GM21381 (cell line): ENCODE measurements at regions not wholly inside any gene's neighbourhood (a gene's known extent, or its start where the extent isn't known, plus 50 kb on each side); places are given as distances from the start of the nearest gene placed in this dataset.
"Not testable (repeated sequence)": the region's sequence is repeated elsewhere in the genome, so short reads cannot be mapped to it uniquely, and the experiment has no call there.

Experiments used
- ATAC-seq: cut with Tn5 transposase; IDR thresholded peaks from one replicate; pipeline ENCODE4 v1.9.1; 2021; ENCODE audit warnings: mild to moderate bottlenecking, moderate library complexity; ENCODE audit not compliant: unreplicated experiment

DNA sequence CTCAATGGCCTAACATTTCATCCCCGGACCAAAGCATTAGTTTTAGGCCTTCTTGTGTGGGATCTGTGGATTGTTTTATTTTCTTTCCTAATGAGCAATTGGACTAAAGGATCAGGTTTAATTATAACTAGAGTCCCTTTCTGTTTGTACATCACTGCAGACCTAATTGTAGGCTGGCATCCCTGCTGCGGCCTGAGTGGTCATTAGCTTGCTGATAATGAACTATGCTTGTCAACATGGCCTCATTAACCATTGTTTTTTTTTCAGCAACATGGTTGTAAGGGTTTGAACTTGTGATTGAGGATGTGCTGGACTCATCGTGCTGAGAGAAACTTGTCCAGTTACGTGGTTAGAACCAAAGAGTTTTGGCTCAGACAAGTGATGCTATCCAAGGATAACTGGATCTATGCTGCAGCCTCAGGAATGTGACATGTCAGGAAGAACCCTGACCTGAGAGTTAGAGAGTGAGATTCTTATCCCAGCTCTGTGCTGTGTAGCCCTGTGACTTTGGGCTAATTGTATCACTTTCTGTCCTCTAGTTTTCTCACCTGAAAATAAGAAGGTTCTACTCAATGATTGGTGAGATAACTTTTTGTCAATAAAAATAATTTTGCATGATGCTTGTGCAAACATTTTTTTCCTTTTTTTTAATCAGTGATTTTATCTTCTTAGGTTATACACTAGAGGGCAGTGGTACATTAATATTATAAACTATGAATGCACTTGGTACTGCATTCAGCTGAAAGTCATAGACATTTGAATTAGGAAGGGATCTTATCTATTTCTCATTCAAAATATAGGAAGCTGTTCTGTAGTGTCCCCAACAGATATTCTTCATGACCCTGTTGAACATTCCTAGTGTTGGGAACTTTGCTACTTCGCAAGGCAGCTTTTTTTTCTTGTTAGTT, 140.9 kb downstream of the RNF144B start:
- no peak for ATAC-seq

DNA sequence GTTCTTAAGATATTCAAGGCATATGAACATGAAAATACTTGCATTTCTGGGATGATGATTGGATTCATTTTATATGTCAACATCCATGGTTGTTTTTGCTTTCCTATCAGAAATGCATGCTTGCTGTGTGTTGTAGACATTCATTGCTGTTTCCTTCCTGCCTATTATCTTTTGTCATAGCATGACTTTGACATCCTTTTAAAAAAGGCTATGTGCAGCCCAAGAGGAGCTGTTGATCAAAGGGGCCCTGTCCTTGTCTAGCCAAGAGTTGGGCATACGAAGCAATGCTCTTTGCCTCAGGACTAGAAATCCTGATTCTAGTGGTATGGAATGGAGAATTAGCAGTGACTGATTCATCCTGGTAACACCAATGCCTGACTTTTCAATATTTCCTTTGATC, 143.1 kb downstream of the RNF144B start:
- no peak for ATAC-seq

DNA sequence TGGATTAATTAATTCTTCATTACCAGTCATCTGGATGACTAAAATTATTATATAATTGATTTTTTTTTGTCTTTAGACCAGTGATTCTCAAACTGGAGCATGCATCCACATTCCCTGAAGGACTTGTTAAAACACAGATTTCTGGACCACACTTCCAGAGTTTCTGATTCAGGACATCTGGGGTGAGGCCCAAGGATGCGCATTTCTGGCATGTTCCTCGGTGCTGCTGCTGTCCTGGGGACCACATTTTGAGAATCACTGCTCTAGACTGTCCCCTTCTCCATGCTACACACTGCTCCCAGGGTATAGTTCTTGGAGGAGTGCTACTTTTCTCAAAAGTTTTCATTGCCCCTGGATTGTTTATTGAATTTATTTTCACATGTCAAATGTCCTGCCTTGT, 145.0 kb downstream of the RNF144B start:
- ATAC-seq = no peak

DNA sequence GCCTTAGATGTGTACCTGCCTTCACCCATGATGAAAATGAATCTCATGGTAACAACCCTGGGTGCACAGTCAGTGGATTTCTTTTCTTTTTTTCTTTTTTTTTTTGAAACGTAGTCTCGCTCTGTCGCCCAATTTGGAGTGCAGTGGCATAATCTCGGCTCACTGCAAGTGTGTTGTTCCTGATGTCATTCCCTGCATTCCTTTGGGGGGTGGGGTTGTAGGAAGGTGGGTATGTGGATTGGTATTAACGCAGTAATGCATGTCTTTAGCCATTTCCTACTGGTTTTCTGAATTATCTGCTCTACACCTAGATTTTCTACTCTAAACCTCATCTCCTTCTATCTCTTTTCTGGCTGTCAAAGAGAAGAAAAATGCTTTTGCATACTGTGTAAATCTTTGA, 146.6 kb downstream of the RNF144B start:
- ATAC-seq = no peak

DNA sequence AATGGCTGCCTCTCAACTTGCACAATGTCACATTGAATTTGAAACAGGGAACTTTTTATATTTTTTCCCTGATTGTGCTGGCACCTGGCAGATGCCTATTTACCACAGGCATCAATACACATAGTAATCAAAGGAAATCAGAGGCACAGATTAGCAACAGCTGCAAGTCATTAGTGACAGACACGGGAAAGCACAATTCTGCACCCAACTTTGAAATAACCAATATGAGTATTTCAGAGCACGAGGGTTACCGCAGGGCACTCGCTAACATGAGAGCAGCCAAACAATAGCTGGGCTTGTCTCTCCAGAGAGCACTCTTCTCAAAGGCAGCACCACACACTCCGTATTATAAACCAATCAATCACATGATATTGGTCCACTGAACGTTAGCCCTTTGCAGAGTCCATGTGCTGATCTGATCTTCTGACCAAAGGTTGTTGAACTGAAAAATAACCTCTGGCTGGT, 149.5 kb downstream of the RNF144B start:
- ATAC-seq = no peak

DNA sequence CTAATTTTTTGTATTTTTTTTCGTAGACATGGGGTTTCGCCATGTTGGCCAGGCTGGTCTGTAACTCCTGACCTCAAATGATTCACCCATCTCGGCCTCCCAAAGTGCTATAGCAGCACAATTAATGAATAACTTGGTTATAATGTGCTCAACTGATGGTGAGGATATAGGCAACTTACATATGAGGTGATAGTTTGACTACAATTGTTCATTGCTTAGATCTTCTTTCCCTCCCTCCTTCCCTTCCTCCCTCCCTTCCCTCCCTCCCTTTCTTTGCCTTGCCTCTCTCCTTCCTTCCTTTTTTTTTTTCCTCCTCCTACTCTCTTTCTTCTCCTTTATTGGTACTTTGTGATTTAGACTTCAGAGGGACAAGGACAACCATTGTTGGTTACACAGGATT, 151.2 kb downstream of the RNF144B start:
- ATAC-seq = no peak

DNA sequence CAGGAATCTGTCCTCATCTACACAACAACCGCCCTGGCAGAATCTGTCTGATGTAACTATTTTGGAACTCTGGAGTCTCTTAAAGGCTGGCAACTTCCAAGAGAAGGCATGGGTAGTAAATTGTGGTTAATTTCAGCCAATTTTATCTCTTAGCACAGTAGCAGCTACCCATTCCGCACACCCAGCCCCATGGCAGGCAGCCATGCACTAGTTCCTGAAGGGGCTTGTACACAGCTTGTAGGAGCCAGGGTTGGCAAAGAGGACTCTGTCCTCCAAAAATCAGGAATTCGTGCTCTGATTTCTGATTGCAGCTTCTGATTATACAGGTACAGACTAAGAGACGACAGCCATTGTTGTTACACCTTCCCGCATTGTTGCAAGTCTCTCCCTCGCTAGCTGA, 155.9 kb downstream of the RNF144B start:
- ATAC-seq = no peak

DNA sequence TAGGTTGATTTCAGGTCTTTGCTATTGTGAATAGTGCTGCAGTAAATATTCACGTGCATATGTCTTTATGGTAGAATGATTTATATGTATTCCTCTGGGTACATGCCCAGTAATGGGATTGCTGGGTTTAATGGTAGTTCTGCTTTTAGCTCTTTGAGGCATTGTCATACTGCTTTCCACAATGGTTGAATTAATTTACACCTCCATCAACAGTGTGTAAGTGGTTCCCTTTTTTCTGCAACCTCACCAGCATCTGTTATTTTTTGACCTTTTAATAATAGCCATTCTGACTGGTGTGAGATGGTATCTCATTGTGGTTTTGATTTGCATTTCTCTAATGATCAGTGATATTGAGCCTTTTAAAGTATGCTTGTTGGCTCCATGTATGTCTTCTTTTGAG, 158.0 kb downstream of the RNF144B start:
- ATAC-seq = not testable (repeated sequence)

DNA sequence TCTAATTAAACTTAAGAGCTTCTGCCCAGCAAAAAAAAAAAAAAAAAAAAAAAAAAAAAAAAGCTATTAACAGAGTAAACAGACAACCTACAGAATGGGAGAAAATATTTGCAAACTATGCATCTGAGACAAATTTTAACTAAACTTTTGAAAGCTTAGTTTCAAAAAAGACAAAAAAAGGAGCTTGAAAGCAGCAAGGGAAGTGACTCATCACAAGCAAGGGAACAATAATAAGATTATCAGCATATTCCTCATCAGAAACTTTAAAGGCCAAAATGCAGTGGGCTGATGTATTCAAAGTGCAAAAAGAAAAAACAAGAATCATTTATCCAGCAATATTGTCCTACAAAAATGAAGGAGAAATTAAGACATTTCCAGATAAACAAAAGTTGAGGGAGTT, 158.6 kb downstream of the RNF144B start:
- ATAC-seq = no peak

DNA sequence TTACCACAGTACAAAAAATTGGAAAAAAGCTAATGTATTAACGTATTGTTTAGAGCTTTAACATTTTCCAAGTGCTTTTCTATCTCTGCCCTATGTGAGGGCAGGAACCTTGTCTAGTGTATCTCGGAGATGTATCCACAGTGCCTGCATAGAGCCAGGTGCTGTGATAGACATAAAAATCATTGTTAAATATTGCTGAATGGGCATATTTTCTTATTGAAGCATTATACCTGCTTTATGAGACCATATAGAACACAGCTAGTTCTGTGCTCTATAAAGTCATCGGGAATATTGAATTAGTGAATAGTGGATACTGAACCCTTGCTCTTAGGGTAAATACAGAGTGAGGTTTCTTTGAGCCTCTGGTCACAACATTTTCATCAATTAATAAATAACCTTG, 163.0 kb downstream of the RNF144B start:
- ATAC-seq = no peak

DNA sequence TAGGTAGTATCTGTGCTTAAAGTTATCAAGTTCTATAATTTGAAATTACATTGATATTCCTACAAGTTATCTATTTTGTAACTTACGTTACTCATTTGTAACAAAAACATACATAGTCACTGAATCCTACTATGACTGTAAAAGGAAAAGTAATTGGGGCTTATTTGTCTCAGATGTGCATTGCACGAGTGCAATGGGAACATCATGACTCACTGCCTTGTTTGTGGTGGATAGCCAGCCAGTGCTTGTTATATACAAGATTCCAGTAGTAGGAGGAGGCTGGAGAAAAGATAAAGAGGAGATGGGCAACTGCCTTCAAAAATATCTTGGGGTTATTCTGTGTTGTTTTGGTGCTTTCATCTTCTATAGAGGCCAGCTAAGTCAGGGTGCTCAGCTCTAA, 164.1 kb downstream of the RNF144B start:
- ATAC-seq = no peak

DNA sequence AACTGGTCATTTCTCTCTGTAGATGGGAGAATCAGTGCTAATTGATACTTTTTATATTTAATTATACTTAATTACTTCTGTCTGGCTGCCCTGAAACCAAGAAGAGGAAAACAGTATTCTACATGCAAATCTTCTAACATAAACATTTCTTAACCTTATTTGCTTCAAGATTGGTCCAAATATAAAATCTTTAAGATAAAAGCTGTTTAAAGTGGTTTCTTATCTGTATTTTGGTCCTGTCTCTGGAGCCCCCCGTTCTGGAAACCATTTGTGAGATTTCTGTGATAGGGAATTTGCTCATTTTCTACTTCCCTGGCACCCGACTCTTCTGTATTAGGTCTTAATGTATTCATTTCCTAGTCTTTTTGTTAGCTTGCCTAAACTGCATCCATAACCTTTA, 168.6 kb downstream of the RNF144B start:
- ATAC-seq = no peak

DNA sequence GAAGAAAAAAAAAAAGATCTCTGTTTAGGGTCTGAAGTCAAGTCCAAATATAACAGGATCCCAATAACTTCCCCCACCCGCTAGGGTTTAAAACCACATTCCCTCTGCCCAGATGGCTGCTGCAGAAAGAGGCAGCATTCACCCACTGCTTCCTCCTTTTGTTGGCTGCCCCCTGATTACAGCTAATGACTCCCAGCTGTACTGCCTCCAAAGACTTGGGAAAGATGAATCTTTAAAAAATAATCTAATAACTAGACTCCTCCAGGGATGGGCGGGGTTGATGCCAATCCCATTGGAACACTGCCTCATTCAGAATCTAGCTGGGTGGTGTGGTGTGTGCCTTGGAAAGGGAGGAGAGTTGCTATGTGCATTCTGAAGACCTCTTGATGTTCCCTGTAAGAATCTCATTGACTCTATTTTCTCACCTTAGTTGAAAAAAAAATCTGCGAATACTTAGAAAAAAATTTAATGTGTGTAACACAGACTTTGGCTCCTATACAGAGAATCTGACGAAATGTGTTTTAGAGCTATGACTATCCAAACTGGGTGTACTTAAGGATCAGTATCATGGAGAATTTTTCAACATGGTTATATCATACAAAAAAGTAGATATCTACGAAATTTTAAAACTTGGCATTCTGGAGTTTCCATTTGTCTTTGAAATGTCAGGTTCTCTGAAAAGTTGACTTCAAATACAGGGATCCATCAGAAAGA, 174.0 kb downstream of the RNF144B start:
- ATAC-seq = no peak

DNA sequence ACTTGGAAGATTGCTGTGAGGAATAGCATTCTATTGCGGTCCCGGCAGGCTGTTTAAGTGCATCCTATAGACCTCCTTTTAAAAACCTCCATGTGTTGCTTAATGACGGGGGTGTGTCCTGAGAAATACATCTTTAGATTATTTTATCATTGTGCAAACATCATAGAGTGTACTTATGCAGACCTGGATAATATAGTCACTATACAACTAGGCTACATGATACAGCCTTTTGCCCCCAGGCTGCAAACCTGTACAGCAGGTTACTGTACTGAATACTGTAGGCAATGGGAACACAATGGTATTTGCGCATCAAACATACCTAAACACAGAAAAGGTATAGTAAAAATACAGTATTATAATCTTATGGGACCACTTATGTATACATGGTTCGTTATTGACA, 175.6 kb downstream of the RNF144B start:
- ATAC-seq = no peak

DNA sequence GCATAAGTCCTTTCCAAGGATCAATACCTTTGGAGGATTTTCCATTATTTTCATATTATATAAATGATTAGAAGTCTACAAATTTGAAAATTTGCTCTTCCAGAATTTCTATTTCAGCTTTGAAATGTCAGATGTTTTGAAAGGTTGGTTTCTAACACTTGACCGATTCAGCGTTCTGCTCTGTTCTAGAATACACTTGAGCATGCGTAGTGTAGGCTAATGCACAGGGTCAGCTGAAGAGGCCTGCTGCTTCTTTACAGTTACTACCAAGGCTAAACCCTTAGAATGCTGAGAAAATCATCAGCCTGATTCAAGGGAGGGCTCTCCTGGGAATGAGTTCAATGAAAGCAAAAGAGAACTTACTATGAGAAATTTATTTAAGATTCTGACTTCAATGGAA, 177.6 kb downstream of the RNF144B start:
- ATAC-seq = no peak

DNA sequence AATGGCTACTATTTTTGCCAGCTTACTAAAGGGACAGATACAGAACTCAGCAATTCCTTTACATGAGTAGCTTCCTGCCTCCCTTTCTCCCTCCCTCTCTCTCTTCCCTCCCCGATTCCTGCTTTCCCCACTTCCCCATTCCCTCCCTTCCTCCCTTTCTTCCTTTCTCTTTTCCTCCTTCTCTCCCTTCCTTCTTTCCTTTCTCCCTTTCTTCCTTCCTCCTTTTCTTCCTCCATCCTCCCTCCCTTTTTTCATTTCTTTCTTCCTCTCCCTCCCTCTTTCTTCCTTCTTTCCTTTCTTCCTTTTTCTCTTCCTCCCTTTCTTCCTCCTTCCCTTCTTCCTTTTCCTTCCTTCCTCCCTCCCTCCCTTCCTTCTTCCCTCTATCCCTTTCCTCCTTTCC, 178.1 kb downstream of the RNF144B start:
- ATAC-seq = no peak

DNA sequence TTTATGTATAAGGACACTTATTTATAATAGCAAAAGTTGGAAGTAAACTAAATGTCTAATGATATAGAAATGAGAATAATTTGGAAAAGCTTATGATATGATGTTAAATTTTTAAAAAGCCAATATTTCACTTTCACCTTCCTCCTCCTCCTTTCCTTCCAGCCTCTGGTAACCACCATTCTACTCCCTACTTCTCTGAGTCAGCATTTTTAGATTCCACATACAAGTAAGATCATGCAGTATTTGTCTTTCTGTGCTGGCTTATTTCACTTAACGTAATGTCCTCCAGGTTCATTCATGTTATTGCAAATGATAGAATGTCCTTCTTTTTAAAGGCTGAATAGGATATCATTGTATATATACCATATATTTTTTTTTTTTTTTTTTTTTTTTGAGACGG, 180.2 kb downstream of the RNF144B start:
- ATAC-seq = no peak

DNA sequence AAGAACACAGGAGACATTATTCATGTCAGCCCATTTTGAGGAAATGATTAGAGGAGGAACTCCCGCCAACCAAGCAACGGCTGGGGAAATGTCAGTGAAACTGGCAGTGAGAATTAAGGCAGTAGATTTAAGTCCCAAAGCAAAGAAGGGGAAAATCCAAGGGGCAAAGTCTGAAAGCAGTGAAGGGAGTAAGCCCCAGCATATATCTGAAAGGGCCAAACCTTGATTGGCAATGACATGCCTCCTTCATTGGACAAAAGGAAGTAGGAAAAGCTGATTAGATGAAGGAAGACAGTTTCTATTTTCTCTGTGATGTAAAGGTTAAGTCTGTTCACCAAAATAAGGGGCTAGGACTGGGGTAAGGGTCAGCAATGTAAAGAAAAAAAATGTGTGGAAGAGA, 190.3 kb downstream of the RNF144B start:
- ATAC-seq = no peak

DNA sequence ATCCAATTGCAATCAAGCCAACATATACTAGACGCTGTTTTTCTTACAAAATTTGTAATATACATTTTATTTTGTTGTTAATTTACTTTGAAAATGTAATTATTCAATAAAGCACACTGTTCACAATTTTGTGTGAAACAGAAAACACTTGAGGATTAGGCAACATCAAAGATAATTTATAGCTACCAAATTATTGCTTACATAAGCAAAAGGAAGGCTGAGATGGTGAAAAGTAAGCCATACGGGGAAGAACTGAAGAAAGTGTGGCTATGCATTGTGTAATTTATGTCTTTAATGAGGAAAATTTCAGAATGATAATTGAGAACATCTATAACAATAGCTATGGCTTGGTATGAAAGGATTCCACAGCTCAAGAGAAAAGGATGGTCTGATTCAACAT, 192.0 kb downstream of the RNF144B start:
- ATAC-seq = no peak

DNA sequence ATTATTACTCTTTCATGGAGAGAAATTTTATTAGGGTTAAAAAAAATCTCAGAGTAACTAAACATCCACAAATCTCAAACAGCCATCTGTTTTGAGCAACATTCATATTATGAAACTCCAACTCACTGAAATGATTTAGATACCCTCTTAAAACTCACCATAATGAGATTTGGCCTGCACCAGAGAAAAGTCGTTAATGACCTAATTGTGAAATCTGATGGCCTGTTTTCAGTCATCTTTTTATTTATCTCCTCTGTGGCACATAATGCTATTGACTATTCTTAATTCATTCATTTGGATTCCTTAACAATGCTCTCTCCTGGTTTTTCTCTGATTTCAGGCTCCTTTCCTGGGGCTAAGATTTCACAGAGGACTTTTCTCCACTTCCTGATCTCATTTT, 192.7 kb downstream of the RNF144B start:
- no peak for ATAC-seq

DNA sequence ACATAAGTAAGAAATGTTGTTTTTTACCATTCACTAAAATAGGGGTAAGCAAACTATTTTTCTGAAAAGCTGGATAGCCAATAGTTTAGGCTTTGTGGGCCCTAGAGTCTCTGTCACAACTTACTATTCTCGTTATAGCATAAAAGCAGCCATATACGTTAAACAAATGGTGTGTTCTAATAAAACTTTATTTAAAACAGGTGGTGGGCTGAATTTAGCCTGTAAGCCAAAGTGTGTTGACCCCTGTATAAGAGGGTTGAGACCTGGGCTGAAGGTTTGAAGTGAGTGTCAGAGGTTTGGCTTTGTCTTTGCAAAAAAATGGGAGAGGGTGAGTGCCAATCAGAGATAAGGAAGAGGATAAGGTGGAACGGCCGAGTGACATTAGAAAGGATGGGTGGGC, 197.2 kb downstream of the RNF144B start:
- no peak for ATAC-seq

DNA sequence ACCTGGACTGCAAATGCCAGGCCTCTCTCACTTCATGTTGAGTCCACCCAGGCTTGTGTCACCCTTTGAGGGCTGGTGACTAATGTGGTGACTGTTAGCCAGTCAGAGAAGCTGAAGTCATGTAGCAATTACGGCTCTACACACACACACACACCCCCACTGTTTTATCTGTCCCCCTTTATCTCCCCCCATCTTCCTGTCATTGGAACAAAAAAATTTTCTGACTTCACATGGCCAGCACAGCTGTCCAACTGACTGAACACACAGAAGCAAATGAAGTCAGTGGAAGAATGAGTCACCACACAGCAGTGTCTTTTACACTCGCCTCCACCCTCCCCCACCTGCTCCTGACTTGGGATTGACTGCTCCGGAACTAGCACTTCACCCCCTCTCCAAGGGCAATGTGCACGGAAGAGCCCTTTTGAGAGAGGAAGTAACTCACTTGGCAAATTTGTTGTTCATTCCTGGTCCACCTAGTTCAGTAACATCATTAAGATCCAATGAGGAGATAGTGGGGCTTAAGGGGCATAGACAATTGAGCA, 198.0 kb downstream of the RNF144B start:
- ATAC-seq = no peak
